ENCODE measurements at regions not wholly inside any gene's neighbourhood (a gene's known extent, or its start where the extent isn't known, plus 50 kb on each side); places are given as distances from the start of the nearest gene placed in this dataset.
A peak's percentile ranks its signal among the peaks of the same experiment; 100 is the strongest.

- no peak overlapping the region for H3K27ac Mint-ChIP-seq
- no peak for ATAC-seq (replicated peaks)
- no peak for DNase-seq
- H3K4me1 Mint-ChIP-seq: peaks cover 4 to 6% of the 10 kb centered on the region in 2 donors
- no peaks in the 10 kb centered on the region for H3K36me3 Mint-ChIP-seq
- H3K27me3 Mint-ChIP-seq: peaks cover 0 to 13% of the 10 kb centered on the region in 2 donors
- H3K4me3 Mint-ChIP-seq: no peak overlapping the region
- no peaks in the 10 kb centered on the region for H3K9me3 Mint-ChIP-seq
Measured at GRCh38 chr18:55111271-55111670, 152.0 kb upstream of the CCDC68 start.

- peaks cover 6 to 8% of the 10 kb centered on the region in 2 donors for H3K4me1 Mint-ChIP-seq
- H3K9me3 Mint-ChIP-seq: no peaks in the 10 kb centered on the region
- no peaks in the 10 kb centered on the region for H3K36me3 Mint-ChIP-seq
- H3K4me3 Mint-ChIP-seq: no peak overlapping the region
- no peak for ATAC-seq (replicated peaks)
- peaks cover 0 to 13% of the 10 kb centered on the region in 2 donors for H3K27me3 Mint-ChIP-seq
- H3K27ac Mint-ChIP-seq: no peak overlapping the region
- no peak for DNase-seq
Measured at GRCh38 chr18:55110436-55110835, 151.2 kb upstream of the CCDC68 start.

- H3K36me3 Mint-ChIP-seq: no peaks in the 10 kb centered on the region
- ATAC-seq (replicated peaks) (no peak), DNase-seq (no peak)
- H3K9me3 Mint-ChIP-seq: no peaks in the 10 kb centered on the region
- peaks cover 0 to 13% of the 10 kb centered on the region in 2 donors for H3K27me3 Mint-ChIP-seq
- no peak overlapping the region for H3K4me3 Mint-ChIP-seq
- H3K27ac Mint-ChIP-seq: no peak overlapping the region
- peaks cover 6 to 8% of the 10 kb centered on the region in 2 donors for H3K4me1 Mint-ChIP-seq
Measured at GRCh38 chr18:55109818-55110414, 150.7 kb upstream of the CCDC68 start.

DNA sequence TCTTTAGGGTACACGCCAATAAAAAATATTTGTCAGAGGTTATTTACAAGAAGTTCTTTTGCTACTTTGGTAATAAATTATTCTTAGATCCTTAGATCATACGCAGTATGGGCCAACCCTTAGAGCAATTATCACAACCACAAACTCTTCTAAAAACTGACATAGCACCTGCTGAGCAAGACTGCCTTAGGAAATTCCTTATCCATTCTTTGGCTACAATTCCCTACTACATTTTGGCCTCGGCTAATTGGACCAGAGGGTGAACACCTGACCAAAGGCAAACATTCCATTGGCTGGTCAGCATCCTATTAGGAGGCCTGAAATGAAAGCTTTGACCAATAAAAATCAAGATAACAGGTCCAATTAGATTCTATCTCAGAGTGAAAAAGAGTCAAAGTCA is 147.6 kb upstream of the CCDC68 start:
- no peak overlapping the region for H3K4me3 Mint-ChIP-seq
- peaks cover 9 to 12% of the 10 kb centered on the region in 2 donors for H3K4me1 Mint-ChIP-seq
- peaks cover 4 to 5% of the 10 kb centered on the region in 2 donors for H3K9me3 Mint-ChIP-seq
- peaks cover 0 to 6% of the 10 kb centered on the region in 2 donors for H3K36me3 Mint-ChIP-seq
- peaks cover 5 to 7% of the 10 kb centered on the region in 2 donors for H3K27me3 Mint-ChIP-seq
- ATAC-seq (replicated peaks) (no peak), DNase-seq (no peak)
- no peak overlapping the region for H3K27ac Mint-ChIP-seq

- peaks cover 5 to 7% of the 10 kb centered on the region in 2 donors for H3K27me3 Mint-ChIP-seq
- no peak overlapping the region for H3K27ac Mint-ChIP-seq
- peaks cover 0 to 6% of the 10 kb centered on the region in 2 donors for H3K36me3 Mint-ChIP-seq
- ATAC-seq (replicated peaks) (peak; percentile 71 to 72), DNase-seq (no peak)
- H3K4me1 Mint-ChIP-seq: peaks cover 9 to 12% of the 10 kb centered on the region in 2 donors
- no peak overlapping the region for H3K4me3 Mint-ChIP-seq
- H3K9me3 Mint-ChIP-seq: peaks cover 4 to 5% of the 10 kb centered on the region in 2 donors
Measured at GRCh38 chr18:55106466-55106865, 147.2 kb upstream of the CCDC68 start.

- Mint-ChIP-seq H3K36me3 (peaks cover 0 to 6% of the 10 kb centered on the region in 2 donors), H3K27me3 (peaks cover 5 to 7% of the 10 kb centered on the region in 2 donors), H3K27ac (no peak overlapping the region), H3K4me1 (peaks cover 9 to 14% of the 10 kb centered on the region in 2 donors), H3K9me3 (peaks cover 4 to 5% of the 10 kb centered on the region in 2 donors), H3K4me3 (no peak overlapping the region)
- DNase-seq (no peak), ATAC-seq (replicated peaks) (peak; percentile 55 to 73)
Measured at GRCh38 chr18:55105873-55106272, 146.6 kb upstream of the CCDC68 start.

DNA sequence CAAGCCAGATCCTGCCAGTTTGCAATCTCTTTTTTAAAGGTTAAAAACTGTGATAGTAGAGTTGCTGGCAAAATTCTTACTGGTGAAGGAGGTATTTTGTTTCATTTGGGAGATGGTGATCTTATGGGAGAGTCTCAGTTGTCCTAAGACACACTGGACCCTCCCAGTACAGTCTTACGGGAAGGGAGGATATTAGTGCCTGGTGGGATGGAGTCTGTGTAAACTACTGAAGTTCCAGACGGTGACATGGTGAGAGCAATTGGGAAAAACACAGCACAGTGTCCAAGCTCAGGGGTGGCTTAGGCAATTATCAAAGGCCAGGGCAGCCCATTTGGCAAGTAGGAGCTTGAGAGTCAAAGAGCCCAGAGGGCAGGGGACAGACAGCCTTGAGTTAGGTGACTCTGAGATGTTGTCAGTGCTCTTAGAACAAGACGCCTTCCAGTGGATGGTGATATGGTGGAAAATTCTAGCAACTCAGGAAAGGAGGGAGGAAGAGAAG is 143.7 kb upstream of the CCDC68 start:
- Mint-ChIP-seq H3K36me3 (peaks cover 0 to 6% of the 10 kb centered on the region in 2 donors), H3K27me3 (peaks cover 5 to 15% of the 10 kb centered on the region in 2 donors), H3K4me1 (peaks cover 7 to 18% of the 10 kb centered on the region in 2 donors), H3K27ac (no peak overlapping the region), H3K4me3 (no peak overlapping the region), H3K9me3 (peaks cover 4 to 7% of the 10 kb centered on the region in 2 donors)
- ATAC-seq (replicated peaks) (no peak), DNase-seq (no peak)

GRCh38 chr18:55102501-55102900 is 143.2 kb upstream of the CCDC68 start:
- ATAC-seq (replicated peaks) (no peak), DNase-seq (no peak)
- peaks cover 3 to 6% of the 10 kb centered on the region in 2 donors for H3K36me3 Mint-ChIP-seq
- H3K27ac Mint-ChIP-seq: no peak overlapping the region
- peaks cover 7 to 23% of the 10 kb centered on the region in 2 donors for H3K4me1 Mint-ChIP-seq
- H3K4me3 Mint-ChIP-seq: no peak overlapping the region
- H3K27me3 Mint-ChIP-seq: peaks cover 5 to 15% of the 10 kb centered on the region in 2 donors
- peaks cover 4 to 7% of the 10 kb centered on the region in 2 donors for H3K9me3 Mint-ChIP-seq

DNA sequence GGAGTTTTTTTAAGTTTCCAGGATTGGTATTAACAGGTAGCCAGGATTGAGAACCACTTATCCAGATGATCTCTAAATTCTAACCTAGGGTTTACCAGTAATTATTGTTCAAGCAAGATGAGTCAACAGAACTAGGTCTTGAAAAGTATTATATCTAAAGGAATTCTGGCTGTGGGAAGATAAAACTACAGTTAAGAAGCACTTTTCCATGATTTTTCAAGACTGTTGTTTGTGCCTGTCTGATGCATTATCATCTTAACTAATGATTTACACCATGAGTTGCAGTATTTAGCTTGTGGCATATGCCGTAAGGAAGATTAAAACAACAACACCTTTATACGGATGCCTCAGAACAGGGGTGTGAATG is 142.2 kb upstream of the CCDC68 start:
- peaks cover 9 to 30% of the 10 kb centered on the region in 2 donors for H3K4me1 Mint-ChIP-seq
- H3K4me3 Mint-ChIP-seq: no peak overlapping the region
- H3K9me3 Mint-ChIP-seq: peaks cover 4 to 7% of the 10 kb centered on the region in 2 donors
- peaks cover 5 to 15% of the 10 kb centered on the region in 2 donors for H3K27me3 Mint-ChIP-seq
- DNase-seq: no peak
- peaks cover 3 to 6% of the 10 kb centered on the region in 2 donors for H3K36me3 Mint-ChIP-seq
- no peak for ATAC-seq (replicated peaks)
- no peak overlapping the region for H3K27ac Mint-ChIP-seq

GRCh38 chr18:55100817-55101457 is 141.7 kb upstream of the CCDC68 start:
- ATAC-seq (replicated peaks) (peak in 1 of 2 donors; percentile 57), DNase-seq (no peak)
- H3K27ac Mint-ChIP-seq: peak overlapping the region; percentile 31
- peaks cover 5 to 15% of the 10 kb centered on the region in 2 donors for H3K27me3 Mint-ChIP-seq
- H3K9me3 Mint-ChIP-seq: peaks cover 4 to 7% of the 10 kb centered on the region in 2 donors
- no peak overlapping the region for H3K4me3 Mint-ChIP-seq
- H3K36me3 Mint-ChIP-seq: peaks cover 3 to 6% of the 10 kb centered on the region in 2 donors
- peaks cover 12 to 30% of the 10 kb centered on the region in 2 donors for H3K4me1 Mint-ChIP-seq

DNA sequence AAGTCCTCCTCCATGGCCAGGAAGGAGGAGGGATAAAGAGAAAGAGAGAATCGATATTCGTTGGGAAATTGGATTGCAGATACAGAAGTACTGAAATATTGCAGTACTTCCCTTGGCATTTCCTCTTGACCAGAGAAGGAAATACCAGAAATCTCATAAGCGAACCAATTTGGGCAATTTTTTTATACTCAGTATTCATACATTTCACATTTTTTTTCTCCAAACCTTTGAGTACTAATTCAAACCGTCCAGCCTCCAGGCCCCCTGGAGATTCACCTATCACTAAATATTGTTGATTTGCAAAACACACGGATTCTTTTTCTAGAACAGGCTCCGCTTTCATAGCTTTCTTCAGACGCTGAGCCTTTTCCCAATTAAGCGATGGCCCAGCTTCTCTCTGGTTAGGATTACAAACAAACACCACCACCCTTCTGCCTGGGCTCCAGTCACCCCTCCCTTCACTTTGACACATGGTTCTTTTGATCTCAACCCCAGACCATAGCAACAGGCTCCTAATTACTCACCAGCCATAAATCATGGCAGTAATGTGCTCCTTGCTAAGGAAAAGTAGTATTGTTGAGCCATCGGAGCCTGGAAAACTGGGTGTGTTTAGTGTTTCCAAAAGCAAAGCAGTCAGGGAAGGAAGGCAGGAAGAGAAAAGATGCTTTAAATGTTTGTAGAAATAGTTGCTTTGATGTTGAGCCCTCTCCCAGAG is 138.4 kb upstream of the CCDC68 start:
- H3K27me3 Mint-ChIP-seq: peaks cover 0 to 8% of the 10 kb centered on the region in 2 donors
- no peak for DNase-seq
- peaks cover 29 to 62% of the 10 kb centered on the region in 2 donors for H3K4me1 Mint-ChIP-seq
- ATAC-seq (replicated peaks): no peak
- H3K4me3 Mint-ChIP-seq: no peak overlapping the region
- H3K27ac Mint-ChIP-seq: no peak overlapping the region
- H3K9me3 Mint-ChIP-seq: peaks cover 0 to 3% of the 10 kb centered on the region in 2 donors
- H3K36me3 Mint-ChIP-seq: peaks cover 0 to 3% of the 10 kb centered on the region in 2 donors

DNA sequence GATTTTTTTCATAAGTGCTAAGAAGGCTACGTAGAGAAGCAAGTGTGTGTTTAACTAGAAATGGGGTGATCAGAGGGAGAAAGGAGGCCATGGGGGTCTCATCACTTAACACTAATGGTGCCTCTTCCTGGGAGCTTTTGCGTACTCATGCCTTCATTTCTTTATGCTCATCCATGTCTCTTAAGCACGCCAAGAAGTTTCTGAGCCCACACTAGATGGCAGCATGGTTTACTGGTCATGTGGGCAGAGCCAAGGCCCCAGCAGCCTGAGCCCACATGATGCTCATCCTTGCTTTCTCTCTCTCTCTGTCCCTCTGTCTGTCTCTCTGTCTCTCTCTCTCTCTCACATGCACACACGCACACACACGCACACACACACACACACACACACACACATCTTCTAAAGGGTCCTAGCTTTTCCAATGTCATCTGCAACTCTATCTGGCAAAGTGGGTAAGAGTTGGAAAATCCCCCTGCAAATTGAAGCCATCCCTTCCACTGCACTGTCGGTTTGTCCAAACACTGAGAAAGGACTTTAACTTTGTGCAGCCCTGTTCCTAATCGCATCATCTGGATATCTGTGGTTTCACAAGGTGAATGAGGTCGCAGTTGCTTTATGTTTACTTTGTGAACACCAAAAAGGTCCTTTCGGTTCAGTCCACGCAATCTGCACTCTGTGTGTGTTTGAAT is 137.1 kb upstream of the CCDC68 start:
- peaks cover 0 to 3% of the 10 kb centered on the region in 2 donors for H3K36me3 Mint-ChIP-seq
- peaks cover 35 to 68% of the 10 kb centered on the region in 2 donors for H3K4me1 Mint-ChIP-seq
- DNase-seq (no peak), ATAC-seq (replicated peaks) (peak; percentile 62 to 69)
- peaks cover 0 to 5% of the 10 kb centered on the region in 2 donors for H3K9me3 Mint-ChIP-seq
- peaks cover 0 to 8% of the 10 kb centered on the region in 2 donors for H3K27me3 Mint-ChIP-seq
- no peak overlapping the region for H3K4me3 Mint-ChIP-seq
- H3K27ac Mint-ChIP-seq: peak overlapping the region; percentile 85

- no peak overlapping the region for H3K27ac Mint-ChIP-seq
- peaks cover 35 to 63% of the 10 kb centered on the region in 2 donors for H3K4me1 Mint-ChIP-seq
- H3K4me3 Mint-ChIP-seq: no peak overlapping the region
- peaks cover 0 to 3% of the 10 kb centered on the region in 2 donors for H3K36me3 Mint-ChIP-seq
- peaks cover 0 to 8% of the 10 kb centered on the region in 2 donors for H3K27me3 Mint-ChIP-seq
- ATAC-seq (replicated peaks) (no peak), DNase-seq (no peak)
- H3K9me3 Mint-ChIP-seq: peaks cover 0 to 5% of the 10 kb centered on the region in 2 donors
Measured at GRCh38 chr18:55095584-55095983, 136.3 kb upstream of the CCDC68 start.

- peak; percentile 52 to 64 for ATAC-seq (replicated peaks)
- H3K27me3 Mint-ChIP-seq: peaks cover 0 to 6% of the 10 kb centered on the region in 2 donors
- H3K9me3 Mint-ChIP-seq: peaks cover 0 to 5% of the 10 kb centered on the region in 2 donors
- peak overlapping the region; percentile 2 to 5 for H3K4me3 Mint-ChIP-seq
- H3K27ac Mint-ChIP-seq: peak overlapping the region; percentile 16
- peaks cover 3 to 8% of the 10 kb centered on the region in 2 donors for H3K36me3 Mint-ChIP-seq
- DNase-seq: no peak
- H3K4me1 Mint-ChIP-seq: peaks cover 35 to 73% of the 10 kb centered on the region in 2 donors
Measured at GRCh38 chr18:55093808-55094207, 134.5 kb upstream of the CCDC68 start.
